ENCODE measurements at regions not wholly inside any gene's neighbourhood (a gene's known extent, or its start where the extent isn't known, plus 50 kb on each side); places are given as distances from the start of the nearest gene placed in this dataset.
"Not testable (repeated sequence)": the region's sequence is repeated elsewhere in the genome, so short reads cannot be mapped to it uniquely, and the experiment has no call there.

DNA sequence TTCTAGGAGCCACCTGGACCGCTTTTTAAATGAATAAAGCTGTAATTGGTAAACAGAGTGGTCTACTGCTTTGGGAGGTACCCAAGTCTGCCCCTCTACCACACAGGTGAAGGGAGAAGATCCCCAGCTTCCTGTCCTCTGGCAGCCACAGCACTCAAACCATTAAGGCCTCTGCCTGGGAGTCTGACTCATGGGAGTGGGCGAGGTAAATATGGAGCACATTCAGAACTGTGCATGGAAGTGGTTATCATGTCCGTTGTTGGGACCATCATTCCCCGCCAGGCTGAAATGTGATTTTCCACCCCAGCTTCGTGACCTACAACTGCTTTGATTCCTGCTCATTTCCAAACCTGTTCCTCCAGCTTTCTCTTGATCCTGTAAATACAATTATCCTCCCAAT lies 59.5 kb upstream of the ALDH1B1 start:
- Histone ChIP-seq H3K27ac (ENCODE audit: low read depth, low read length) (no peak overlapping the region), H3K36me3 (ENCODE audit: control insufficient read depth in 5 of 5, insufficient read depth in 5 of 5, low read length in 5 of 5) (no peaks in the 10 kb centered on the region), H3K9me3 (ENCODE audit: control insufficient read depth in 5 of 5, low read length in 5 of 5) (no peaks in the 10 kb centered on the region)

DNA sequence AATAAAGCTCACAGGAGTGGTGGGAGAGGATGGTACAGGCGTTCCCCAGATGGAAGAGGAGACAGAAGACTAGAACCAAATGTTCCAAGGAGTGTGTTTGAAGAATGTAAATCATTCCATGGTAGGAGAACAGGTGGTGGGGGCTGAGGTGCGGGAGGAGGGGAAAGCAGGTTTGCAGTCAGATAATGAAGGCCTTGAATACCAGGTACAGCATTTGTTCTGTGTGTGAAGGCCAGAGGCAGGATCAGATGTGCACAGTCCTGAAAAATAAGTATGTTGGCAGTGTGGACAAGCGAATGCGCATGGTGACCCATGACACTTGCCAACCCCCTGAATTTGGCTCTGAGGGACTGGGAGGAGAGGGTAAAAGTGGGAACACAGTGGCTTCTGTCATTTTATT lies 59.9 kb upstream of the ALDH1B1 start:
- H3K4me3 ChIP-seq (ENCODE audit: low read depth in 1 of 5, low read length in 5 of 5), result no peak overlapping the region
- H3K27me3 ChIP-seq (ENCODE audit: control insufficient read depth in 5 of 5, insufficient read depth in 4 of 5, low read length in 5 of 5), result no peaks in the 10 kb centered on the region
- H3K36me3 ChIP-seq (ENCODE audit: control insufficient read depth in 5 of 5, insufficient read depth in 5 of 5, low read length in 5 of 5), result no peaks in the 10 kb centered on the region
- no peak overlapping the region for H3K9ac ChIP-seq (ENCODE audit: low read length in 5 of 5)
- peaks cover 4 to 15% (median 11%) of the 10 kb centered on the region in 5 donors for H3K4me1 ChIP-seq (ENCODE audit: control insufficient read depth in 5 of 5, insufficient read depth in 5 of 5, low read length in 5 of 5)
- no peaks in the 10 kb centered on the region for H3K9me3 ChIP-seq (ENCODE audit: control insufficient read depth in 5 of 5, low read length in 5 of 5)
- H3K27ac ChIP-seq (ENCODE audit: low read depth, low read length), result no peak overlapping the region

More for the DNA sequence above, 59.5 kb upstream of the ALDH1B1 start:
- Histone ChIP-seq H3K4me1 (ENCODE audit: control insufficient read depth in 5 of 5, insufficient read depth in 5 of 5, low read length in 5 of 5) (peaks cover 4 to 17% (median 13%) of the 10 kb centered on the region in 5 donors), H3K27me3 (ENCODE audit: control insufficient read depth in 5 of 5, insufficient read depth in 4 of 5, low read length in 5 of 5) (no peaks in the 10 kb centered on the region), H3K9ac (ENCODE audit: low read length in 5 of 5) (no peak overlapping the region), H3K4me3 (ENCODE audit: low read depth in 1 of 5, low read length in 5 of 5) (no peak overlapping the region)

DNA sequence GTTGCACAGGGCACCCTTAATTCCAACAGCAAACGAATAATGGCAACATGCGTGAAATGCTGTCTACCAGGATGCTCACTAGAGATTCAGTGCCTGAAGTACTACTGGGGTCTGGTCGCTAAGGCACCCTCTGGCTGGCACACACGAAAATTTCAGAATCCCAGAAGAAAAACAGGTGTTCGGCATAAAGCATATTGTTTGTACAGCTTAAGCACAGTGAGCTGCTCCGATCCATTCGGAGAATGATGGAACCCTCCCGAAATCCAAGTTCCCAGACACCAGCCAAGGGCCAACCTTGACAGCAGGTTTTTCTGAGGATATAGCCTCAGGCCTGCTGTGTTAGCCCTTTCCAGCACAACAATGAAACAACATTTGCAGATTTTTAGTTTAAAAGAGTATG lies 61.4 kb upstream of the ALDH1B1 start:
- Histone ChIP-seq H3K4me3 (ENCODE audit: low read depth in 1 of 5, low read length in 5 of 5) (no peak overlapping the region), H3K9me3 (ENCODE audit: control insufficient read depth in 5 of 5, low read length in 5 of 5) (no peaks in the 10 kb centered on the region), H3K9ac (ENCODE audit: low read length in 5 of 5) (no peak overlapping the region), H3K27ac (ENCODE audit: low read depth, low read length) (no peak overlapping the region), H3K4me1 (ENCODE audit: control insufficient read depth in 5 of 5, insufficient read depth in 5 of 5, low read length in 5 of 5) (peaks cover 0 to 5% (median 0%) of the 10 kb centered on the region in 5 donors), H3K36me3 (ENCODE audit: control insufficient read depth in 5 of 5, insufficient read depth in 5 of 5, low read length in 5 of 5) (no peaks in the 10 kb centered on the region), H3K27me3 (ENCODE audit: control insufficient read depth in 5 of 5, insufficient read depth in 4 of 5, low read length in 5 of 5) (no peaks in the 10 kb centered on the region)

DNA sequence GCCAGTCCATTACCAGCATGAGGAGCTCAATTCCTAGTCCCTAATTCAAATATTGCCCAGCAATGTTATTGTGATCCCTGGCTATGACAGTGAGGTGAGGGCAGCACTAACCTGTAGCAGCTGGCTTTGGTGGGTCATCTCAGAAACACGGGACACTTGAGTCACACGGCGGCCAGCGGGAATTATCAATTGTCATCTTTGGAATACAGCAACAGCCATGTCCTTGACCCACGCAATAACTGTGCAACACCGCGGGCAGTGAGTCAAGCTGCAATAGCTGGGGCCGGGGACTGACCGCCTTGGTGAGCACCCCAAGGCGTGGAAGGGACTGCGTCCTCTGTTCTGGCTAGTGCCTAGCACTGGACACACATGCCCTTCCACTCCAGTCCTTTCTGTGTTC lies 62.5 kb upstream of the ALDH1B1 start:
- H3K36me3 ChIP-seq (ENCODE audit: control insufficient read depth in 5 of 5, insufficient read depth in 5 of 5, low read length in 5 of 5), result no peaks in the 10 kb centered on the region
- H3K4me1 ChIP-seq (ENCODE audit: control insufficient read depth in 5 of 5, insufficient read depth in 5 of 5, low read length in 5 of 5), result peaks cover 0 to 5% (median 0%) of the 10 kb centered on the region in 5 donors
- no peaks in the 10 kb centered on the region for H3K27me3 ChIP-seq (ENCODE audit: control insufficient read depth in 5 of 5, insufficient read depth in 4 of 5, low read length in 5 of 5)
- no peak overlapping the region for H3K27ac ChIP-seq (ENCODE audit: low read depth, low read length)
- no peak overlapping the region for H3K4me3 ChIP-seq (ENCODE audit: low read depth in 1 of 5, low read length in 5 of 5)
- H3K9ac ChIP-seq (ENCODE audit: low read length in 5 of 5), result no peak overlapping the region
- H3K9me3 ChIP-seq (ENCODE audit: control insufficient read depth in 5 of 5, low read length in 5 of 5), result no peaks in the 10 kb centered on the region

DNA sequence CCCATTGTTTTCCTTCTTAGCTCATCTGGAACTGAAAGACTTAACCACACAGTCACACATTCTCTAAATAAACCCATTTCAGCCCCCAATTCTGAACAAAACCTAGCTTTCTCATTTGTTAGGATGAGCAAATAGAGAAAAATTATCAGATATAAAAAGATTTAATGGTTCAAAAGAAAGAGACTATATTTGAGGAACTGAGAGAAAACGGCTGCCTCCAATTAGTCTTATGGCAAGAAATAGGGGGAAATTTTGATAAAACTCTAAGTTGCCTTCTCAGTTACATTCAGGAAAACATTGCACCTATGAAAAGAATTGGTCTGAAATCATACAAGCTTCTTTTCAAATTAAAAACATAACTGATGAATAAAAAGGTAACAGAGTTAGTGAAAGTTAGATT lies 63.7 kb upstream of the ALDH1B1 start:
- H3K9me3 ChIP-seq (ENCODE audit: control insufficient read depth in 5 of 5, low read length in 5 of 5), result no peaks in the 10 kb centered on the region
- no peaks in the 10 kb centered on the region for H3K36me3 ChIP-seq (ENCODE audit: control insufficient read depth in 5 of 5, insufficient read depth in 5 of 5, low read length in 5 of 5)
- no peak overlapping the region for H3K4me3 ChIP-seq (ENCODE audit: low read depth in 1 of 5, low read length in 5 of 5)
- H3K27me3 ChIP-seq (ENCODE audit: control insufficient read depth in 5 of 5, insufficient read depth in 4 of 5, low read length in 5 of 5), result no peaks in the 10 kb centered on the region
- peaks cover 0 to 5% (median 0%) of the 10 kb centered on the region in 5 donors for H3K4me1 ChIP-seq (ENCODE audit: control insufficient read depth in 5 of 5, insufficient read depth in 5 of 5, low read length in 5 of 5)
- H3K27ac ChIP-seq (ENCODE audit: low read depth, low read length), result no peak overlapping the region
- no peak overlapping the region for H3K9ac ChIP-seq (ENCODE audit: low read length in 5 of 5)

DNA sequence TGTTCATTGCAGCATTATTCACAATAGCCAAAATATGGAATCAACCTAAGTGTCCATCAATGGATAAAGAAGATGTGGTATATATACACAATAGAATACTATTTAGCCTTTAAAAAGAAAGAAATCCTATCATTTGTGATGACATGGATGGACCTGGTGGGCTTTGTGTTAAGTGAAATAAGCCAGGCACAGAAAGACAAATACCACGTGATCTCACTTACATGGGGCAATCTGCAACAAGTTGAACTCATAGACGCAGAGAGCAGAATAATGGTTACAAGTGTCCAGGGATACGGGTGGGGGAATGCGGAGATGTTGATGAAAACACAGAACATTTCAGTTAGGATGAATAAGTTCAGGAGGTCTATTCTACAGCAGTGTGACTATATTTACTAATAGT lies 66.4 kb upstream of the ALDH1B1 start:
- no peak overlapping the region for H3K4me3 ChIP-seq (ENCODE audit: low read depth in 1 of 5, low read length in 5 of 5)
- H3K27me3 ChIP-seq (ENCODE audit: control insufficient read depth in 5 of 5, insufficient read depth in 4 of 5, low read length in 5 of 5), result no peaks in the 10 kb centered on the region
- peaks cover 0 to 5% (median 0%) of the 10 kb centered on the region in 5 donors for H3K4me1 ChIP-seq (ENCODE audit: control insufficient read depth in 5 of 5, insufficient read depth in 5 of 5, low read length in 5 of 5)
- H3K9me3 ChIP-seq (ENCODE audit: control insufficient read depth in 5 of 5, low read length in 5 of 5), result no peaks in the 10 kb centered on the region
- H3K9ac ChIP-seq (ENCODE audit: low read length in 5 of 5), result no peak overlapping the region
- no peak overlapping the region for H3K27ac ChIP-seq (ENCODE audit: low read depth, low read length)
- no peaks in the 10 kb centered on the region for H3K36me3 ChIP-seq (ENCODE audit: control insufficient read depth in 5 of 5, insufficient read depth in 5 of 5, low read length in 5 of 5)

DNA sequence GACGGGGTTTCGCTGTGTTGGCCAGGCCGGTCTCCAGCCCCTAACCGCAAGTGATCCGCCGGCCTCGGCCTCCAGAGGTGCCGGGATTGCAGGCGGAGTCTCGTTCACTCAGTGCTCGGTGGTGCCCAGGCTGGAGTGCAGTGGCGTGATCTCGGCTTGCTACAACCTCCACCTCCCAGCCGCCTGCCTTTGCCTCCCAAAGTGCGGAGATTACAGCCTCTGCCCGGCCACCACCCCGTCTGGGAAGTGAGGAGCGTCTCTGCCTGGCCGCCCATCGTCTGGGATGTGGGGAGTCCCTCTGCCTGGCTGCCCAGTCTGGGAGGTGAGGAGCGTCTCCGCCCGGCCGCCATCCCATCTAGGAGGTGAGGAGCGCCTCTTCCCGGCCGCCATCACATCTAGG lies 68.3 kb upstream of the ALDH1B1 start:
- not testable (repeated sequence) for H3K9me3 ChIP-seq (ENCODE audit: control insufficient read depth in 5 of 5, low read length in 5 of 5); H3K9ac ChIP-seq (ENCODE audit: low read length in 5 of 5); H3K4me3 ChIP-seq (ENCODE audit: low read depth in 1 of 5, low read length in 5 of 5); H3K27ac ChIP-seq (ENCODE audit: low read depth, low read length); H3K36me3 ChIP-seq (ENCODE audit: control insufficient read depth in 5 of 5, insufficient read depth in 5 of 5, low read length in 5 of 5); H3K4me1 ChIP-seq (ENCODE audit: control insufficient read depth in 5 of 5, insufficient read depth in 5 of 5, low read length in 5 of 5); H3K27me3 ChIP-seq (ENCODE audit: control insufficient read depth in 5 of 5, insufficient read depth in 4 of 5, low read length in 5 of 5)

DNA sequence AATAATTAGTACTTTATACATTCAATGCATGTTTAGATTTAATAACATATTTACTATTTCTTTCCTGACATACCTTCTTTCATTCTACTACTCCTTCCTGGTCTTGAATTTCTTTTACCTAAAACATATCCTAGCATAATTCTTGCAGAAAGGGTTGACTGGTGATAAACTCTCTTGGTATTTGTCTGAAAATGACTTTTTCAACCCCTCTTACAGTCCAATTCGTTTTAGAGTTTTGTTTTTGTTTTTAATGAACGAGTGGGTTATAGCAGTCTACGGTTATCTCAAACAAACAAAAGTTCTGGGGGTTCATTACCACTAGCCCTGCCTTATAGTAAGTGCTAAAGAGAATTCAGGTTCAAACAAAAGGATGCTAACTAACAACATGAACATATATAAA lies 69.6 kb upstream of the ALDH1B1 start:
- no peaks in the 10 kb centered on the region for H3K27me3 ChIP-seq (ENCODE audit: control insufficient read depth in 5 of 5, insufficient read depth in 4 of 5, low read length in 5 of 5)
- H3K4me1 ChIP-seq (ENCODE audit: control insufficient read depth in 5 of 5, insufficient read depth in 5 of 5, low read length in 5 of 5), result peaks cover 0 to 15% (median 14%) of the 10 kb centered on the region in 5 donors
- no peak overlapping the region for H3K9ac ChIP-seq (ENCODE audit: low read length in 5 of 5)
- no peak overlapping the region for H3K27ac ChIP-seq (ENCODE audit: low read depth, low read length)
- no peak overlapping the region for H3K4me3 ChIP-seq (ENCODE audit: low read depth in 1 of 5, low read length in 5 of 5)
- H3K9me3 ChIP-seq (ENCODE audit: control insufficient read depth in 5 of 5, low read length in 5 of 5), result no peaks in the 10 kb centered on the region
- H3K36me3 ChIP-seq (ENCODE audit: control insufficient read depth in 5 of 5, insufficient read depth in 5 of 5, low read length in 5 of 5), result no peaks in the 10 kb centered on the region

DNA sequence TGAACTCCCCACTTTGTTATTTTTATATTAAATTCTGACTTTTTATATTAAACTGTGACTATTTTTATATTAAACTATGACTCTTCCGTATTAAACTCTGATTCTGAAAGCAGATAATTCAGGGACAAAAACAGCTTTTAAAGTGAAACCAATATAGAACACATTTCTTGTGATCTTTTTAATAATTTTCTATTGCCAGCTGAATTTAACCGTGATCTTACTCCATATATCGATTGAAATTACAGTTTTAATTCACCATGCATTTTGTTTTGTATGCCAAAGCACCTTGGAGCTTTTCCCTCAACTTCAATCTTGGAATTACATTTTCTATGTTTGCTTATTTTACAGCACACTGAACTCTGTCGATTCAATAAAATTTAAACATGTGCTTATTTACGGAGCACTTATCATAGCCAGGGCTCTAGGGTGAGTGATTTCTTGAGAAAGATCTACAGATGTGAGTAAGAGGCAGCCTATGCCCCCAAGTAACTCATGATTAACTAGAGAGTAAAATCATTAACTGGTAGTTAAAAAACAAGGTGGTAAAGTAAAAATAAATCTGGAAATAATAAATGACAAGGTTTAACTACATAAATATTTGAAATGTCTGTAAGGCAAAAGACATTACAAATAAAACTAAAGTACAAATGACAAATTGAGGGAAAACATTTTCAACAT lies 72.9 kb upstream of the ALDH1B1 start:
- no peaks in the 10 kb centered on the region for H3K9me3 ChIP-seq (ENCODE audit: control insufficient read depth in 5 of 5, low read length in 5 of 5)
- no peaks in the 10 kb centered on the region for H3K36me3 ChIP-seq (ENCODE audit: control insufficient read depth in 5 of 5, insufficient read depth in 5 of 5, low read length in 5 of 5)
- H3K9ac ChIP-seq (ENCODE audit: low read length in 5 of 5), result peak overlapping the region in 3 of 5 donors; percentile 2 to 57 (median 42)
- peaks cover 0 to 26% (median 16%) of the 10 kb centered on the region in 5 donors for H3K4me1 ChIP-seq (ENCODE audit: control insufficient read depth in 5 of 5, insufficient read depth in 5 of 5, low read length in 5 of 5)
- H3K27me3 ChIP-seq (ENCODE audit: control insufficient read depth in 5 of 5, insufficient read depth in 4 of 5, low read length in 5 of 5), result no peaks in the 10 kb centered on the region
- peak overlapping the region in 3 of 5 donors; percentile 13 to 38 (median 29) for H3K4me3 ChIP-seq (ENCODE audit: low read depth in 1 of 5, low read length in 5 of 5)
- H3K27ac ChIP-seq (ENCODE audit: low read depth, low read length), result peak overlapping the region; percentile 43

DNA sequence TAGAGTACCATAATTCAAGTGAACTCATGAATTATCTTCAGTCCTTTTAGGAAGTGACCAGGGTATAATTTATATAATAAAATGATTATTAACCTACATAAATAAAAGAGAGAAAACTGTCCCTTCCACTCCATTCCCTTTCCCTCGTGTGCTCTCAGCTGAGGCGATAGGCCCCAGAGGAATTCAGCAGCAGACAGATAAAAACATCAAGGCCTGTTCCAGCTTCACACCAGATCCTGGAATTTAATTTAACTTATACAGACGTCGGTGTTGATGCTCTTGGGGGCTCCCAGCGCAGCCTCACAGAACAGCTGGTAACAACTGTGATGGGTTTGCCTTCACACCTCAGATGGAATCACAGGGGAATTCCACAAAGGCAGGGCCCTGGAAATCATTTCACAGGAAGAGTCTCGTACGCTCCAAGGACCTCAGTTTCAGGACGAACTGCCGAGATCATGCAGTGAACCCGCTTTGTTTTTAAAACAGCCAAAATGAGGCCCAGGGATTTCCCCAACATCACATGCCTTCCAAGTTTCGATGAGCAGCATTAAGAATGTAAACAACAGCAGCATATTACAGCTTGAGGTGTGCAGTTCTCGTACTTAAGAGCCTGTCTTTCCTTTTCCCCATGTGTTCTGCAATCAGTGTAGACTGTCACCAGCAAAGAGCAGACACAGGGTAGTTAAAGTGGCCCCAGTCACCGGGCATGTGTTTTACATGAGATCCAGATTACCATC lies 73.6 kb upstream of the ALDH1B1 start:
- peak overlapping the region; percentile 13 to 57 (median 38) for H3K4me3 ChIP-seq (ENCODE audit: low read depth in 1 of 5, low read length in 5 of 5)
- no peaks in the 10 kb centered on the region for H3K36me3 ChIP-seq (ENCODE audit: control insufficient read depth in 5 of 5, insufficient read depth in 5 of 5, low read length in 5 of 5)
- H3K27ac ChIP-seq (ENCODE audit: low read depth, low read length), result peak overlapping the region; percentile 43
- peaks cover 0 to 26% (median 16%) of the 10 kb centered on the region in 5 donors for H3K4me1 ChIP-seq (ENCODE audit: control insufficient read depth in 5 of 5, insufficient read depth in 5 of 5, low read length in 5 of 5)
- H3K9ac ChIP-seq (ENCODE audit: low read length in 5 of 5), result peak overlapping the region in 3 of 5 donors; percentile 2 to 57 (median 42)
- no peaks in the 10 kb centered on the region for H3K9me3 ChIP-seq (ENCODE audit: control insufficient read depth in 5 of 5, low read length in 5 of 5)
- peaks cover 0 to 3% (median 0%) of the 10 kb centered on the region in 5 donors for H3K27me3 ChIP-seq (ENCODE audit: control insufficient read depth in 5 of 5, insufficient read depth in 4 of 5, low read length in 5 of 5)

Measured in subcutaneous abdominal adipose tissue (tissue), 5 donors.